Colonic mucosa (tissue), 4 donors: ENCODE measurements at regions not wholly inside any gene's neighbourhood (a gene's known extent, or its start where the extent isn't known, plus 50 kb on each side); places are given as distances from the start of the nearest gene placed in this dataset.

Experiments used
- DNase-seq: peaks from one replicate; pipeline ENCODE4 v3.0.0-alpha.2; 2020
- H3K27ac ChIP-seq: fragments of 200-600 bp; one replicate; pipeline ENCODE4 v1.8.0; 2021
- H3K27me3 ChIP-seq: fragments of 200-600 bp; one replicate; pipeline ENCODE4 v1.8.0; 2021
- H3K36me3 ChIP-seq: fragments of 200-600 bp; one replicate; pipeline ENCODE4 v1.8.0; 2021
- H3K4me1 ChIP-seq: fragments of 200-600 bp; one replicate; pipeline ENCODE4 v1.8.0; 2021; ENCODE audit warnings: mild to moderate bottlenecking
- H3K4me3 ChIP-seq: fragments of 200-600 bp; one replicate; pipeline ENCODE4 v1.8.0; 2021
- H3K9ac ChIP-seq, 2 donors: one replicate each; pipeline ENCODE4 v1.7.0; 2013; ENCODE audit warnings: control low read depth in 2 of 2, low read depth in 2 of 2, low read length in 2 of 2
- H3K9me3 ChIP-seq: fragments of 200-600 bp; one replicate; pipeline ENCODE4 v1.8.0; 2021
- CTCF ChIP-seq: fragments of 200-600 bp; IDR thresholded peaks from one replicate; pipeline ENCODE4 v1.8.0; 2022; ENCODE audit warnings: antibody characterized with exemption, mild to moderate bottlenecking
- intact Hi-C: fragments of 100-400 bp; cut with DNase I; formaldehyde crosslinking; loops from one replicate; pipeline ENCODE4 v1.14.1; 2022
- donor health status: healthy.
- donor health status: DM: no; HTN: no; CAD: no.
- donor health status: DM: no; HTN: no; CAD: no.

DNA sequence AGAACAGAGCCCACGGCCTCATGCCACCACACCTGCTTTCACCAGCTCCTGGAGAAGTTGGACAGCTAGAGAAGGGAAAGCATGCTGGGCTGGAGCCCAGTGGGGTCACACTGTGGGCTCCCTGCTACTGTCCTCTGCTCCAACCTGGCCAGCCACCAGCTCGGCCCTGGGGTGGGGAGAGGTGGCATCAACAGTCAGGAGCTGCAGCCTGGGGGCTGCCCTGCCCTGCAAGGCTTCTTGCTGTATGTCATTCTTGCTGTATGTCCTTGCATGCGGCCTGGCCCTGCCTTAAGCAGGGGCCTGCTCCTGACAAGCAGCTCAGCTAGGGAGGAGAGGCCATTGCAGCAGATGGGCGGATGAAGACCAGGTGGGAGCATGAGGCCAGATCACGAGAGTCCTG lies 50.7 kb upstream of the CCL2 start:
- Histone ChIP-seq H3K4me3 (no peak overlapping the region), H3K9ac (no peak overlapping the region), H3K9me3 (no peaks in the 10 kb centered on the region), H3K27me3 (no peaks in the 10 kb centered on the region), H3K36me3 (no peaks in the 10 kb centered on the region), H3K4me1 (no peaks in the 10 kb centered on the region), H3K27ac (no peak overlapping the region)
- TF ChIP-seq CTCF, result no peak
- intact Hi-C loops, result no loop called here
- DNase-seq, result no peak
